HG02981 (cell line): ENCODE measurements at regions not wholly inside any gene's neighbourhood (a gene's known extent, or its start where the extent isn't known, plus 50 kb on each side); places are given as distances from the start of the nearest gene placed in this dataset.

Experiments
- ATAC-seq: cut with Tn5 transposase; IDR thresholded peaks from one replicate; pipeline ENCODE4 v1.9.1; 2021; ENCODE audit warnings: mild to moderate bottlenecking, moderate library complexity; ENCODE audit not compliant: unreplicated experiment

DNA sequence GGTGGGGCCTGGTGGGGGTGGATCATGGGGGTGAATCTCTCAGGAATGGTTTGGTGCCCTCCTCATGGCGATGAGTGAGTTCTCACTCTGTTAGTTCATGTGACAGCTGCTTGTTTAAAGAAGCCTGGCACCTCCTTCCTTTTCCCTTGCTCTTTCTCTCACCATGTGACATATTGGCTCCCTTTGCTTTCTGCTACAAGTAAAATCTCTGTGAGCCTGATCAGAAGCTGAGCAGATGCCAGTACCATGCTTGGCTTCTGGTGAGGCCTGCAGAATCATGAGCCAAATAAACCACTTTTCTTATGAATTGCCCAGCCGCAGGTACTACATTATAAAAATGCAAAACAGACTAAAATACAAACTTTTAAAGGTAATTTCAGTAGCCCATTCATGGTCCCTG, 73.4 kb upstream of the TEX51 start:
- no peak for ATAC-seq

DNA sequence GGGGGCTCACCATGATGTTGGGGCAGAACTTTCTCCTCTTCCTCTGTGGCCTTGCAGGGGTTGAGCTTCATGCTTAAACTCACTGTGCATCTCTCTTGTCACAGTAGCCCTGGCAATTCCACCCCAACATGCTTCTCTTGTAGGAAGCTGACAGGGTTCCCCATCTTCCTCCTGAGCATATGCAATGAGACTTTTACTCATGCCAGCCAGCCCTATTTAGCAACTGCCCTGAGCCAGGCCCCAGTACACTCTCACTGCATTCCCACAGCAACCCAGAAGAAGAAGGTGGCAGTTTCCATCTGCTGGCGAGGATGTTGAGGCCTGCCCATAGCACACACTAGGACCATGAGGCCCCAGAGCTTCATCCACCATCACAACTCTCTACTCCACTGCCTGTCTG, 72.2 kb upstream of the TEX51 start:
- no peak for ATAC-seq

DNA sequence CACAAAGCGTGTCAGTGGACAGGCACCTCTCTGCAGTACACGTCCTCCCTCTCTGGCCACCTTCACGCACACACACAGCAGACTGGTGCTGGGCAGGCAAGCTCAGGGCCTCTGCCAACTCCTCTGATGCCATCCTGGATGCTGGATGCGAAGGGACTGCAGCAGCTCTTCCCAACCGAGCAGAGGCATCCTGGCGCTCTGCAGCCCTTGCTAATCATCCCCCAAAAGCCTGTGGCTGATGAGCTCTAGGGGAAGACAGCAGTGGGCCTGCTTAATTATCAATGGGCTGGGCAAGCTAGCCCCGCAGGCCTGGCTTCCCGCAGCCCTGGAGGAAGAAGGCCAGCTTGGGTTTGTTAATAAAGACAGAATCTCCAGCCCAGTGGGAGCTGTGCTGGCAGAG, 71.3 kb upstream of the TEX51 start:
- ATAC-seq = no peak

DNA sequence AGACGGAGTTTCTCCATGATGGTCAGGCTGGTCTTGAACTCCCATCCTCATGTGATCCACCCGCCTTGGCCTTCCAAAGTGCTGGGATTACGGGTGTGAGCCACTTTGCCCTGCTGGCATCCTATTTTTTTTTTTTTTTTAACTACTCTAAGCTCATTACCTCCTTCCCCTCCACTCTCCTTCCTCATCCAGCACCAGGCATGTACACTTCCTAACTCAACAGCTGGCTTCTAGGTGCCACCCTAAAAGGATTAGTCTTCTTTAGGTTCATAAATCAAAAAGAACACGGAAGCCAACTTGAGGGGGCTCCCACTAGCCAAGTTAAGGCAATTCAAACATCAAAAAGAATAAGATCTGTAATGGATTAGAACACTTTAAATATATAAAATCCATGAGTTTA, 70.6 kb upstream of the TEX51 start:
- ATAC-seq = no peak

DNA sequence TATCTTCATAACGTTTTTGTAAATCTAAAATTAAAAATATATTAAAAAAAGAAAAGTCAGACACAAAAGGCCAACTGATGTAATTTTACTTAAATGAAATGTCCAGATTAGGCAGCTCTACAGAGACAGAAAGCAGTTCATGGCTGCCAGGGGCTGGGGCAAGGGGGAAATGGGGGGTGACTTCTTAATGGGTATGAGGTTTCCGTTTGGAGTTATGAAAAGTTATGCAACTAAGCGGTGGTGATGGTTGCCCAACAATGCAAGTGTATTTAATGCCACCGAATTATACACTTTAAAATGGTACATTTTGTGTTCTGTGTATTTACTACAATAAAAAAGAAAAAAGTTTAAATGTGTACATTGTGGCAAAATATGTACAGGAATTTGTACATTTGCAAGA, 70.2 kb upstream of the TEX51 start:
- ATAC-seq = no peak

DNA sequence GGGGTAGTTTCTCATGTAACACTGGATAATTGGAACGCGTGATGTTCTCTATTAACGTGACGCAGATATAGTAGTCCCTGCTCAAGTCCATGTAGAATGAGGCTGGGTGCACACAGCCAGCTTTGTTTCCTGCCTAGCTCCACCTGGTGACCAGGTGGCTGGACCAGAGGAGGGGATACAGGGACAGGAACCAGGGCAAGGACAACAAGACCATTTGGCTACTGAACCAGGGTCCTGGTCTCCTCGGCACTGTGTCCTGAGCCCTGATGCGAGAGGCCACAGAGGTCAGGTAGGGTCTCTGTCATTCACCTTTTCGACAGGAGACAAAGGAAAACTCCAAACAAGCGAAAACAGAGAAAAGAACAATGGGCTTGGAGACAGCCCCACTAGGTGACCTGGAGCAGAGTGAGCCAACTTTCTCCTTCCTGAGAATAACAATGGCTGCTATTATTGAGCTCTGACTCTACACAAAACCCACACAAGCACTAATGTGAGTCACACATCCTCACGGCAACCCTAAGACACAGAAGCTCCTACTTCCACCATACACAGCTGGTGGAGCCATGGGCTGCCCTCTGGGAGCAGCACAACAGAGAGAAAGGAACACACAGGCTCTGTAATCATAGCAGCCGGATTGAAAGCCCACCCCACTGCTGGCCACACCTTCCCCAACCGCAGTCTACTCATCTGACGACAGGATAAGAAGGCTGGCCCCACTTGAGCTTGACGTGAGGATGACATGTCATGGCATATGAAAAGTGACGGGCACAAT, 67.3 kb upstream of the TEX51 start:
- no peak for ATAC-seq

DNA sequence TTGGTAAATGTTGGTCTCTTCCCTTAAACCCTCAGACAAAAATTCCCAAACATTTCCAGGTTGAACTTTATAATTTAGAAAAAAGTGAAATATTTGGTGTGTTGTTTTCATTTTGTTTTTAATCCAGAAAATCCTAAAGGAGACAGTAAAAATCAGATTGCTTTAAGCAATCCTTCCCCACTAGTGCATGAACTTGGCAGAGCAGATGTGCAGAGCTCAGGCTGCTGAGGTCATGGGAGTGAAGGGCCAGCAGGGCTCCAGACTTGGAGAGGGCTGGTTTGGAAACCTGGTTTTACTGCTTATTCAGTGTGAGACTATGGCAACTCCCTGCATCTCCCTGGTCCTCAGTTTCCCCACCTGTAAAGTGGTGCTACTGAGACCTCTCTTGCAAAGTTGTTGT, 66.7 kb upstream of the TEX51 start:
- no peak for ATAC-seq

DNA sequence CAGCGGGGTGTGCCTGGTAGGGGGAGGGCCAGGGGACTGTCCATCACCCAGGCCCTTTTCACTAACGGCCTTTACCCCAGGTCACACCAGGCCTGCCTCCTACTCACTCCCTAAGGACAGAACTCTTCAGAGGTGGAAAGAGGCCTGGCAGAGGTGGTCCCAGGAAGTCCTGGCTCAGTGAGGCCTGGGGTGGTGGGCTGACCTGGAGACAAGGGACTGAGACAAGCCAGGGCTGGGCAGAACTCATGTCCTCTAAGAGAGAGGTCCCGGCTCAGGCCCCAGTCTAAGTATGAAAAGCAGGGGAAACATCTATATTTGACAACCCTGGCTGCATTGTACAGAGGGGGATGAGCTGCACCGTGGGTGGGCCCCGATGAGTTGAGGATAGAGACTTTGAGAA, 65.9 kb upstream of the TEX51 start:
- no peak for ATAC-seq

DNA sequence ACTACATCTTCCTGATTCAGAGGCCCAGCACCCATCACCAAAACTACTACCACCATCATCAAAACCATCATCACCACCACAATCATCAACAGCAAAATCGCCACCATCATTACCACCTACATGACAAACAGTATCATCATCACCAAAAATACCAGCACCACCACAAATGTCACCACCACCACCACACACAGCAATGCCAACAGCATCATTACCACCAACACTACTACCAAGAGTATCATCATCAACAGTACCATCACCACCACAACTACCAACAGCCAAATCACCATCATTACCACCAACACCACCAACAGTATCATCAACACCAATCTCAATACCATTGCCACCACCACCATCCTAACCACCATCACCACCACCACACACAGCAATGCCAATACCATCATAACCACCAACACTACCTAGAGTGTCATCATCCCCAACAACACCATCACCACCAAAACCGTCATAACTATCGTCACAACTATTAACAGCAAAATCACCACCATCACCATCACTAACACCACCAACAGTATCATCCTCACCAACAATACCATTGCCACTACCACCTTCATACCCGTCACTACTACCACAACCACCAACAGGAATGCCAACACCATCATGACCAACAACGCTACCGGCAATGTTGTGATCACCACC, 64.6 kb upstream of the TEX51 start:
- no peak for ATAC-seq

DNA sequence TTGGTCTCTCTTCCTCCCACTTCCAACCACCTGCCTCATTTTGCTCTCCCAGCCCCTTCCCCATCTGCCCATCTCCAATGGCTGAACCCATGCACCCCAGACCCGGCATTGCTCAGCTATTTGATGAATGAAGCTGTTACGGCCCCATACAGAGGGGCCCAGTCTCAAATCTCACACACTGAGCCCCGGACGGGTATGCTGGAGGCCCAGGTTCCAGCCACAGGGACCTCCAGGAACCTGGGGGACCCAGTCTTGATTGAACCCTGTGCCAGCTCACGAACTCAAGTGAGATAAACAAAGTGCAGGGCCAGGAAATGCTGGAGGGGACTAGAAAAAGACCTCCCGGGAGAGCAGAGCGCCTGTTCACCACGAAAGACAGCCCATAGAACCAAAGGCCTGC, 63.4 kb upstream of the TEX51 start:
- no peak for ATAC-seq

DNA sequence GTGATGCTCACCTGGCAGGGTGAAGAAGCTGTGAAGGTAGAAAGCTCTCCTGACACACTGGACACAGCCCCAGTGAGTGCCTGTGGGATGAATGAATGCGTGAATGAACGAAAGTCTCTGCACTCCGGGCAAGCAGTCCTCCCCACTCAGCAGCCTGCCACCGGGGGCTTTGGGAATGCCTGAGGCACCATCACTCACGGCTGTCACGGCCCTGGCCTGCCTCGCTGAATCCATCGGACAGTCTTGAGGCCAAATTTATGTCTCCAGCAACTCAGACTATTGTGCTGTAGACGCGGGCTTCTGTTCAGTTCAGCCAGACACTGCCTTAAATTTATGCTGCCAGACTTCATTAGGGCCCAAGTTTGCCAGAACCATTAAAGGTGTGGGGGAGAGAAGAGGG, 62.9 kb upstream of the TEX51 start:
- ATAC-seq = no peak

DNA sequence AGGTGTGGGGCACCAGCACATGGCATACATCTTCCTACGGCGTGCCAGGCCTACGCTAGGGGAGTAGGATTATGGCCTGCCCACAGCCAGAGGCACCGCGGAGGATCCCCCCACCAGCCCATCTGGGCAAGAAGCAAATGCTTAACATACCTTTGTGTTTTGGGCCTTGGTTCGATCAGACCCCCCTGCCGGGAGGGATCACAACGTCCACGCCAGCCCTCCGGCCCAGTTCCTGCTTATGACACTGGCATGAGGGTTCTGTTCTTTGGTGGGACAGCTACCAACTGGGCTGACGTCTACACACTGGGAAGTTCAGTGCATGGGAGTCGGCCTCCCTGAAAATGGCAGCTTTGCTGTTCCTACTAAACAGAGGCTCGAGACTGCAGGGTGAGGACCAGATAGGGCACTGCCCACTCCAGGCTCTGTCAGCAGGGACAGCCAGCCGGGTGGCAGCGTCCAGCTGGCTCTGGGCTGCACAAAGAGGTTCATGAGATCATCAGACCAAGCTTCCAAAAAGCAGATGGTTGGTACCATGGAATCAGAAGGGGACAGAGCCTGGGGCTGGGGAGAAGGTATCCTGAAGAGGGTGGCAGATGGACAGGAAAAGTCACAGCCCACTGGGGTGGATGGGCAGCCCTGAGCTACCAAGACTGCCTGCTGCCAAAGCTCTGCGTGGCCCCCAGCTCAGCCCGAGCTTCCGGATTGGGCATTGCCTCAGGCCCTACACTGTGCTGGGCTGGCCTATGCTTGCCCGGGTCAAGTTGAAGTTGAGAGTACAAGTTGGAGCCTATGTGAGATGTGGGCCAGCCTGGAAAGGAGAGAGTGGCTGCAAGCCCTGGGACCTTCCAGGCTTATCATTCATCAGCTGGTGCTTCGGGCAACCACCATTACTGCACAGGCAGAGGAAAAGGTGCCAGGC, 61.7 kb upstream of the TEX51 start:
- no peak for ATAC-seq

DNA sequence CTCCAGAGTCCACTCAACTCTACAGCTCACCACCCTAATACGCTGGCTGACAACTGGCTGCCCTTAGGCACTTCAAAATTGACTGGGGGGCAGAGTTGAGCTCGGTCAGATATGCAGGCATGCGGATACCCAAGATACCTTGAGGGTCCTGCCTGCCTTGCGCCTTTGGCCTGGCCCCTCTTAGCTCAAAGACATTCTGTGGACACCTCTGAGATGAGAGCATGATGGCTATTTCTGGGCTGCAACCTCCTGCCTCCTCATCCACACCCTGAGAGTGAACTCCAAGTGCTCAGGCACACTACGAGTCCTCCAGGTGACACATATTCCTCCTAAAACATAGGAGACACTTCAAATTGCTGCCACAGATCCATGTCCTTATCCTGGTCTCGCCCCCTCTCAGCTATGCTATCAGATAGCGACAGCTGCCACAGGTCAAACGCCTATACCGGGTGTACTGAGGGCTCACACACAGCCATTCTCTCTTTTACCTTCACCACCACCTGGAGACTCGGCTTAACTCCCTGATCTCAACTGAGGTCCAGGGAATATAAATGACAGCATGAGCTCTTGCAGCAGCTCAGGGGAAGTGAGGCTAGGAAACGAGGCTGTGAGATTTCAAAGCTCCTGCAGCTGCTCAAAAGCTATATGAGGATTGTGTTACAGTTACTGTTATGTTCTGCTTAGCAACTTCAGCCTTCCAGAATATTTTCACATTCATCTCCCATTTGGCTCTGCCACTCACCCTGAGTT, 60.5 kb upstream of the TEX51 start:
- ATAC-seq = no peak

DNA sequence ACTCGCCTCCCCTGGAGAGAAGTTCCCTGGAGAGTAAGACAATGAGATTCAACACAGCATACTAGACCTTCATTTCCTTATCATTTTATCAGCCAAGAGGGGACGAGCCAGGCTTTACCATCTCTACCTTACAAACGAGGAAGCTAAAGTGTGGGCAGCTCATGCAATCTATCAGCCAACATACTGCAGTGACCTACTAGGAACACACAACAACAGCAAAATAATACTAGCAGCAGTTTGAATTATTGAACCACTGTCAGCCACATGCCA, 60.0 kb upstream of the TEX51 start:
- no peak for ATAC-seq

DNA sequence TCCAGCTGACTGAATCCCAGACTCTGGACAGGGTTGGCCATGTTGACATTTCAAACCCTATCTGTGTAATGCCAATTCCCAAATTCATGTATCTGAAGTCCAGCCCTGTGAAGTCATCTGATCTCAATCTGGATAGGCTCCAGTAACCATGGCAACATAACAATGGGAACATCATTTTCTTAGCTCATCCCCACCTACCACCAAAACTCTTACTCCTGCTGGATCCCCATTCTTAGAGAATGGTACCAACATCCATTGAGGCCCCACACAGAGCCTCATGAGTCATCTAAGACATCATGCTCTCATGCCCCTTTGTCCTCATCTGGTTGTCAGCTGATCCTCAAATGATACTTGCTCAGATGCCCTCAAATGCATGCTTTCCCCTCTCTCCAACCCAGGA, 58.9 kb upstream of the TEX51 start:
- ATAC-seq = no peak

DNA sequence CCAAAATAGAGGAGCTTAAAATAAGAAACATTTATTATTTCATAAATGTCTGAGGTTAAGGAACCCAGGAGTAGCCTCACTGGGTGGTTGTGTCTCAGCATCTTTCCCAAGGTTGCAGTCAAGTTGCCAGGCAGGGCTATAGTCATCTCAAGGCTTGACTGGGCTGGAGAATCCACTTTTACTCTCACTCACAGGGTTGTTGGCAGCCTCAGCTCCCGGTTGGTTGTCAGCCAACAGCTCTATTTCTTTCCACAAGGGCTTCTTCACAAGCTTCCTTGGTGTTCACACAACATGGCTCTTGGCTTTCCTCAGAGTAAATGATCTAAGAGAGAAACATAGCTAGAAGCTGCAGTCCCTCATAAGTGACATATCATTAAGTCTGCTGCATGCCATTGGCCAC, 55.6 kb upstream of the TEX51 start:
- no peak for ATAC-seq

DNA sequence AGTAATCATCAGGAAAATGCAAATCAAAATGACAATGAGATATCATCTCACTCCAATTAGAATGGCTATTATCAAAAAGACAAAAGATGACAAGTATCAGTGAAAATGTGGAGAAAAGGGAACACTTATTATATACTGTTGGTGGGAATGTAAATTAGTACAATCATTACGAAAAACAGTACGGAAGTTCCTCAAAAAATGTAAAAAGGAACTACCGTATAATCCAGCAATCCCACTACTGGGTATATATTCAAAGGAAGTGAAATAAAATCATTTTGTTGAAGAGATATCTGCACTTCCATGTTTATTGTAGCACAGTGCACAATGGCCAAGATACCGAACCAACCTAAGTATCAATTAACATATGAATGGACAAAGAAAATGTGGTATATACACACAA, 52.4 kb upstream of the TEX51 start:
- ATAC-seq = no peak
